HG03521 (cell line): ENCODE measurements at regions not wholly inside any gene's neighbourhood (a gene's known extent, or its start where the extent isn't known, plus 50 kb on each side); places are given as distances from the start of the nearest gene placed in this dataset.

Experiments used
- ATAC-seq: cut with Tn5 transposase; IDR thresholded peaks from one replicate; pipeline ENCODE4 v1.9.1; 2021; ENCODE audit warnings: mild to moderate bottlenecking, moderate library complexity; ENCODE audit not compliant: unreplicated experiment

- no peak for ATAC-seq
Measured at GRCh38 chr13:64417581-64417980, 2812.6 kb downstream of the PCDH9 start.

- ATAC-seq, result no peak
Measured at GRCh38 chr13:64414381-64414780, 2815.8 kb downstream of the PCDH9 start.

GRCh38 chr13:64413529-64413928, 2816.6 kb downstream of the PCDH9 start:
- ATAC-seq, result no peak

- ATAC-seq, result no peak
Measured at GRCh38 chr13:64410276-64411053, 2819.7 kb downstream of the PCDH9 start.

- ATAC-seq, result no peak
Measured at GRCh38 chr13:64397701-64398100, 2832.4 kb downstream of the PCDH9 start.

GRCh38 chr13:64377606-64378005, 2852.5 kb downstream of the PCDH9 start:
- no peak for ATAC-seq

- ATAC-seq, result no peak
Measured at GRCh38 chr13:64371461-64371860, 2858.7 kb downstream of the PCDH9 start.

- no peak for ATAC-seq
Measured at GRCh38 chr13:64371045-64371444, 2859.1 kb downstream of the PCDH9 start.

- no peak for ATAC-seq
Measured at GRCh38 chr13:64369121-64369520, 2861.0 kb downstream of the PCDH9 start.

- no peak for ATAC-seq
Measured at GRCh38 chr13:64362564-64362963, 2867.6 kb downstream of the PCDH9 start.

GRCh38 chr13:64347664-64348063, 2882.5 kb downstream of the PCDH9 start:
- ATAC-seq, result no peak

- ATAC-seq, result no peak
Measured at GRCh38 chr13:64339373-64340063, 2890.6 kb downstream of the PCDH9 start.

GRCh38 chr13:64338671-64339070, 2891.5 kb downstream of the PCDH9 start:
- no peak for ATAC-seq

- no peak for ATAC-seq
Measured at GRCh38 chr13:64333888-64334287, 2896.2 kb downstream of the PCDH9 start.

- ATAC-seq, result no peak
Measured at GRCh38 chr13:64332048-64332447, 2898.1 kb downstream of the PCDH9 start.

- ATAC-seq, result no peak
Measured at GRCh38 chr13:64327505-64328194, 2902.5 kb downstream of the PCDH9 start.

GRCh38 chr13:64314331-64314730, 2898.7 kb upstream of the PCDH20 start:
- no peak for ATAC-seq

GRCh38 chr13:64311948-64312347, 2896.3 kb upstream of the PCDH20 start:
- no peak for ATAC-seq

GRCh38 chr13:64311112-64311511, 2895.5 kb upstream of the PCDH20 start:
- ATAC-seq, result no peak

- ATAC-seq, result no peak
Measured at GRCh38 chr13:64305246-64305645, 2889.6 kb upstream of the PCDH20 start.

GRCh38 chr13:64300239-64300638, 2884.6 kb upstream of the PCDH20 start:
- no peak for ATAC-seq

- no peak for ATAC-seq
Measured at GRCh38 chr13:64293923-64294322, 2878.3 kb upstream of the PCDH20 start.
